LNCaP clone FGC (cell line): ENCODE measurements at regions not wholly inside any gene's neighbourhood (a gene's known extent, or its start where the extent isn't known, plus 50 kb on each side); places are given as distances from the start of the nearest gene placed in this dataset.

Experiments used
- DNase-seq: peaks from one replicate; pipeline ENCODE4 v3.0.0-alpha.2; 2011; ENCODE audit warnings: low read depth
- H3K4me3 ChIP-seq: 2 replicates; pipeline ENCODE4 v1.5.1; 2011; ENCODE audit warnings: mild to moderate bottlenecking, low read depth, low read length, control low read depth
- CTCF ChIP-seq: IDR thresholded peaks from 2 replicates; pipeline ENCODE4 v1.5.1; 2012; ENCODE audit warnings: mild to moderate bottlenecking; ENCODE audit not compliant: control insufficient read depth, insufficient read depth; ENCODE audit errors: extremely low read depth

DNA sequence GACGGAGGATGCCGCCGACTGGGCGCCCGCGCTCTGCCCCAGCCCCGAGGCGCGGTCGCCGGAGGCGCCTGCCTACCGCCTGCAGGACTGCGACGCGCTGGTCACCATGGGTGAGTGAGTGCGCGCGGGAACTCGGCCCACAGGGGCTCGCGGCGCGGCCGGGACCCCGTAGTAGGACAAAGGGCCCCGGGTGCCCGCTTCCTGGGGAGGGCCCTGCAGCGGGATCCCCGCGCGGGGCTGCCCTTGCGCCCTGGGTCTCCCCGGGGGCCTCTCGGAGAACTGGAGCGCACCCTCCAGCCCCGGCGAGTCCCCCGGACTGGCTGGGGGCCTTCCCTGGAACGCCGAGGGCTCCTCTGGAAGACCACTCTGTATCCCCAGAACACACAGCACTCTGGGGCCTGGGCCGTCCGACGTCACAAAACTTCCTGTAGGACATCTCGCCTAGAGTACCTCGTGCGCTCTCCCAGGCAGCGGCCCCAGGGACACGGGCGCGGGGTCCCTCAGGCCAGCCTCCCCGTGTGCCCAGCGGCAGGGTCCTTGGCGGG lies 362.9 kb upstream of the AMELY start:
- no peak for TF ChIP-seq CTCF
- peak overlapping the region; percentile 63 for H3K4me3 ChIP-seq

DNA sequence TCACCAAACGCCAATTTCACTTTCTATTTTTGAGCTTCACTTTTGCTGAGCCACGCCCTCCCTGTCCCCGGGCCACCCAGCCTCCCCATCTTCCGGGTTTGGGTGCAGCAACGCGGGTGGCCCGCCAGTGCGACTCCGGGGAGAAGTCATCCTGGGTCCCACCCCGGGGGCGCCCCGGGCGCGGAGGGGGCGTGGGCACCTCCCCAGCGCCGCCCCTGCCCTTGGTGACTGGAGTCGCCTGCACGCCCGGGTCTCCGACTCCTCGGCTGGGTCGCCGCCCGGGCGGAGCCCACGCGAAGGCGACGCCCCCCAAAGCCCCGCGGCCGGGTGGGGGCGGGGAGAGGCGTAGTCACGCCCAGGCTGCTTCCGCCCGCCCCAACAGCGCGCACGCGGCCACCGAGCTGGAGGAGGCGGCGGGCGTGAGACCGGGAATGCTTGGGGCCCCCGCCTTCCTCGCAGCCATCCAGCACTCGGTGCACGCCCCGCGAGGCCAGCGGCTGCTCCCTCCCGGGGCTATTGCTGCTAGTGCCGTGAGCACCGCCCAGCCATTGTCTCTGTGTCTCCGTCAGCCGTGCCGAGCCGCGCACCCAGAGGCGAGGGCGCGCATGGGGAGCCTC lies 362.1 kb upstream of the AMELY start:
- peak overlapping the region; percentile 63 for H3K4me3 ChIP-seq
- no peak for DNase-seq
- no peak for TF ChIP-seq CTCF

More for the DNA sequence above, 362.9 kb upstream of the AMELY start:
- DNase-seq, result no peak

- no peak for DNase-seq
- TF ChIP-seq CTCF, result peak; percentile 16
- no peak overlapping the region; the same call in 1 of the 2 replicates for H3K4me3 ChIP-seq
These were observed 361.1 kb upstream of the AMELY start for GRCh38 chrY:7272556-7273195.

DNA sequence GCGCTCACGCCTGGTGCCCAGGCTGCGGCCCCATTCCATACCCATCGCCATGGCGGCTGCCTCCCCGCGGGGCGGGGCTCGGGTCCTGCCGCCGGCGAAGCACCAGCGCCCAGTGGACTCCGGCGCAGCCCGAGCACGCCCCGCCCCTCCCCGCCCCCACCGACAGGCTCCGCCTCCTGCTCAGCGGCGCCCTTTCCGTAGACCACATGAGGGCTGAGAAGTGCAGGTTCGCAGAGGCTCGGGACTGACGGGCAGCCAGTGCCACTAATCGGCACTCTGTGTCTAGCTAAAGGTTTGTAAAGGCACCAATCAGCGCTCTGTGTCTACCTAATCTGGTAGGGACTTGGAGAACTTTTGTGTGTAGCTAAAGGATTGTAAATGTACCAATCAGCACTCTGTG lies 352.2 kb upstream of the AMELY start:
- H3K4me3 ChIP-seq, result no peak overlapping the region
- no peak for TF ChIP-seq CTCF
- no peak for DNase-seq

GRCh38 chrY:7262531-7262930 lies 351.0 kb upstream of the AMELY start:
- TF ChIP-seq CTCF, result no peak
- no peak for DNase-seq
- H3K4me3 ChIP-seq, result no peak overlapping the region

DNA sequence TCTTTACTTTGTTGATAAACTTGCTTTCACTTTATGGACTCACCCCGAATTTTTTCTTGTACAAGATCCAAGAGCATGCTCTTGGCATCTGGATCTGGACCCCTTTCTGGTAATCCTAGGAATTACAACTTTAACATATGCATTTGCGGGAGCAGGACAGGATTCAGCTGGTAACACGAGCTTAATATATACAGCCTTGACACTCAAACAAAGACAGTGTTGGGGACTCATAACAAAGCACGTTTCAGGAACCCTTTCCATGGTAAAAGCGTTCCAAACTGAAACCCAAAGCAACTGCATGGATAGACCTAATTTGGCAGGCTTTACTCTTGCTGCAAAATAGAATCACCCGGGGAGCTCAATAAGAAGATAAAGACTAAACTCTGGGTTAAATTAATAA lies 349.7 kb upstream of the AMELY start:
- no peak overlapping the region for H3K4me3 ChIP-seq
- TF ChIP-seq CTCF, result no peak
- no peak for DNase-seq
